Gastroesophageal sphincter (tissue), 3 donors: ENCODE measurements at regions not wholly inside any gene's neighbourhood (a gene's known extent, or its start where the extent isn't known, plus 50 kb on each side); places are given as distances from the start of the nearest gene placed in this dataset.

Experiments
- POLR2A ChIP-seq, 2 donors: fragments of 450-650 bp; IDR thresholded peaks; one replicate each; pipeline ENCODE4 v1.6.1; 2017; ENCODE audit warnings: antibody characterized with exemption in 2 of 2, mild to moderate bottlenecking in 2 of 2, moderate library complexity in 1 of 2
- TF ChIP-seq, protein P1 (sequence below), 4 experiments: fragments of 200-600 bp in 2 of 4; fragments of 450-650 bp in 2 of 4; sonication (generic) in 1 of 4; IDR thresholded peaks; one replicate each; pipeline ENCODE4 v1.5.1; 2017 to 2019; ENCODE audit warnings: antibody characterized with exemption in 4 of 4, mild to moderate bottlenecking in 2 of 4, moderate library complexity in 2 of 4

DNA sequence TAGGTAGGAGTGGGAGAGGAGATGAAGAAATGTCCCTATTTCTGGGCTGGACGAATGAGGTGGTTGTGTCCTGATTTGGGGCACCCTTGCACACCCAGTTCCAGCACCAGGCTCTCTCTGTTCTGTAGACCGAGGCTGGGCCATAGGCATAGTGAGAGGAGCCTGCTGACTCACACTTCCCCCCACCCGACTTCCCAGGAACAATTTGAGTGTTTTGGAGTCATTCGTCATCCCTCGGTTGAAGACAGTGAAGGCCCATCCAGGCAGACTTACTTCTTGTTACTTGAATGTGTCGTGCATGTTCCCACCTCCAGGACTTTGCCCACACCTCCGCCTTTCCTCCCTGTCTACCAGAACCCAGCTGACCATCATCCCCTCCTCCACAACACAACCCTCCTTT is 179.1 kb downstream of the HAUS1 start:
- TF ChIP-seq, protein P1, sequence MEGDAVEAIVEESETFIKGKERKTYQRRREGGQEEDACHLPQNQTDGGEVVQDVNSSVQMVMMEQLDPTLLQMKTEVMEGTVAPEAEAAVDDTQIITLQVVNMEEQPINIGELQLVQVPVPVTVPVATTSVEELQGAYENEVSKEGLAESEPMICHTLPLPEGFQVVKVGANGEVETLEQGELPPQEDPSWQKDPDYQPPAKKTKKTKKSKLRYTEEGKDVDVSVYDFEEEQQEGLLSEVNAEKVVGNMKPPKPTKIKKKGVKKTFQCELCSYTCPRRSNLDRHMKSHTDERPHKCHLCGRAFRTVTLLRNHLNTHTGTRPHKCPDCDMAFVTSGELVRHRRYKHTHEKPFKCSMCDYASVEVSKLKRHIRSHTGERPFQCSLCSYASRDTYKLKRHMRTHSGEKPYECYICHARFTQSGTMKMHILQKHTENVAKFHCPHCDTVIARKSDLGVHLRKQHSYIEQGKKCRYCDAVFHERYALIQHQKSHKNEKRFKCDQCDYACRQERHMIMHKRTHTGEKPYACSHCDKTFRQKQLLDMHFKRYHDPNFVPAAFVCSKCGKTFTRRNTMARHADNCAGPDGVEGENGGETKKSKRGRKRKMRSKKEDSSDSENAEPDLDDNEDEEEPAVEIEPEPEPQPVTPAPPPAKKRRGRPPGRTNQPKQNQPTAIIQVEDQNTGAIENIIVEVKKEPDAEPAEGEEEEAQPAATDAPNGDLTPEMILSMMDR (IDR thresholded peaks at IDR 0.05): no peak
- no peak for TF ChIP-seq POLR2A (IDR thresholded peaks at IDR 0.05)
